SK-N-SH (cell line): ENCODE measurements at regions not wholly inside any gene's neighbourhood (a gene's known extent, or its start where the extent isn't known, plus 50 kb on each side); places are given as distances from the start of the nearest gene placed in this dataset.

Source experiments
- CTCF ChIP-seq: fragments of 200-600 bp; sonication (generic); IDR thresholded peaks from 2 replicates; pipeline ENCODE4 v1.6.1; 2017; ENCODE audit warnings: antibody characterized with exemption, mild to moderate bottlenecking, moderate library complexity
- EP300 ChIP-seq, 2 experiments: IDR thresholded peaks; 2 replicates each; pipeline versions ENCODE4 v1.4.0 to v1.6.1; 2012; ENCODE audit warnings: borderline replicate concordance in 1 of 2, low read depth in 1 of 2, low read length in 1 of 2
- EZH2phosphoT487 ChIP-seq: fragments of 200-600 bp; sonication (generic); IDR thresholded peaks from 2 replicates; pipeline ENCODE4 v1.6.1; 2017; ENCODE audit warnings: low read depth, mixed run types, mild to moderate bottlenecking, antibody characterized with exemption, moderate library complexity, borderline replicate concordance
- FOXJ3 ChIP-seq: sonication (generic); formaldehyde crosslinking; IDR thresholded peaks from 2 replicates; pipeline ENCODE4 v1.5.1; 2020; ENCODE audit warnings: mild to moderate bottlenecking, missing genetic modification reagents
- FOXM1 ChIP-seq: IDR thresholded peaks from 2 replicates; pipeline ENCODE4 v1.4.0; 2012; ENCODE audit warnings: low read depth, mild to moderate bottlenecking
- MXI1 ChIP-seq: IDR thresholded peaks from 2 replicates; pipeline ENCODE4 v1.6.1; 2012; ENCODE audit warnings: mild to moderate bottlenecking, low read depth, low read length, improper control_type of control experiment
- NRF1 ChIP-seq: IDR thresholded peaks from 2 replicates; pipeline ENCODE4 v1.6.1; 2012; ENCODE audit warnings: low read depth, mild to moderate bottlenecking, low read length
- POLR2AphosphoS5 ChIP-seq: IDR thresholded peaks from 2 replicates; pipeline ENCODE4 v1.6.1; 2012; ENCODE audit warnings: low read depth, low read length
- RCOR1 ChIP-seq: fragments of 150-350 bp; IDR thresholded peaks from 2 replicates; pipeline ENCODE4 v1.6.1; 2017; ENCODE audit warnings: antibody characterized with exemption, low read length
- YY1 ChIP-seq: IDR thresholded peaks from 2 replicates; pipeline ENCODE4 v1.4.0; 2012; ENCODE audit warnings: low read depth, mild to moderate bottlenecking
- ZBTB33 ChIP-seq: IDR thresholded peaks from 2 replicates; pipeline ENCODE4 v1.4.0; 2012; ENCODE audit warnings: low read depth, borderline replicate concordance

- TF ChIP-seq CTCF: no peak
- no peak for TF ChIP-seq EP300 (IDR thresholded peaks at IDR 0.05; ENCODE audit: borderline replicate concordance in 1 of 2, low read depth in 1 of 2, low read length in 1 of 2)
- TF ChIP-seq FOXJ3: no peak
- no peak for TF ChIP-seq POLR2AphosphoS5
- TF ChIP-seq YY1: no peak
- no peak for TF ChIP-seq EZH2phosphoT487
- no peak for TF ChIP-seq RCOR1
- no peak for TF ChIP-seq NRF1
- TF ChIP-seq MXI1: no peak
- no peak for TF ChIP-seq ZBTB33
- TF ChIP-seq FOXM1: no peak
Measured at GRCh38 chrX:45847961-45848360, 647.3 kb upstream of the DIPK2B start.
